Ovary (tissue), 3 donors: ENCODE measurements at regions not wholly inside any gene's neighbourhood (a gene's known extent, or its start where the extent isn't known, plus 50 kb on each side); places are given as distances from the start of the nearest gene placed in this dataset.

Source experiments
- CTCF ChIP-seq, 3 donors: fragments of 450-650 bp in 2 of 3; fragments of 200-600 bp in 1 of 3; IDR thresholded peaks; one replicate each; pipeline versions ENCODE4 v1.5.1 to v1.8.0; 2016 to 2022; ENCODE audit warnings: antibody characterized with exemption in 3 of 3, mild to moderate bottlenecking in 1 of 3
- EP300 ChIP-seq: sonication (generic); formaldehyde crosslinking; IDR thresholded peaks from one replicate; pipeline ENCODE4 v1.6.1; 2017; ENCODE audit warnings: antibody characterized with exemption
- POLR2A ChIP-seq: fragments of 450-650 bp; IDR thresholded peaks from one replicate; pipeline ENCODE4 v1.6.1; 2017; ENCODE audit warnings: antibody characterized with exemption, mild to moderate bottlenecking, moderate library complexity
- donor health status: DM: no; HTN: no; CAD: no.

DNA sequence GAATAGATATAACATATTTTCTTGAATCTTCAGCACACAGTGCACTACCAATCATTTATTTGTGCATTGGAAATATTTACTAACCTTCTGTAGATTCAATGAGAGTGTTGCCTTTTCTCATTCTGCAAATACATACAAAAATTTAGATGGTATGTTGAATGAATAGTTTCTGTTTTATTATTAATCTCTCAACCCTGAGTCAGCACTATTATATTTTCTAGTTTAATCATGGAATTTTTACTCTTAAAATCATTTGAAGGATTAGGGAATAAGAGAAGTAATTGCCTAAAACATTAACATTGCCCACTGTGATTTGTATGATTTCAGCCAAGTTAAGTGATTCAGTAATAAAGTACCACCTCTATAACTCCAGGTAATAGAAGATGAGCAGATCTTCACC lies 370.2 kb upstream of the CDH7 start:
- TF ChIP-seq POLR2A: no peak
- TF ChIP-seq CTCF (IDR thresholded peaks at IDR 0.05): no peak
- TF ChIP-seq EP300: no peak
